NCI-H2196 treated with DMSO at 0.1 percent for 48 hours (cell line): ENCODE measurements at regions not wholly inside any gene's neighbourhood (a gene's known extent, or its start where the extent isn't known, plus 50 kb on each side); places are given as distances from the start of the nearest gene placed in this dataset.
A peak's percentile ranks its signal among the peaks of the same experiment; 100 is the strongest.

Source experiments
- DNase-seq: peaks from one replicate; lab custom pipeline; 2025; ENCODE audit not compliant: unreplicated experiment; lab: John Stamatoyannopoulos, UW

GRCh38 chr7:8932751-8933150, 499.3 kb downstream of the NXPH1 start:
- no peak for DNase-seq

DNA sequence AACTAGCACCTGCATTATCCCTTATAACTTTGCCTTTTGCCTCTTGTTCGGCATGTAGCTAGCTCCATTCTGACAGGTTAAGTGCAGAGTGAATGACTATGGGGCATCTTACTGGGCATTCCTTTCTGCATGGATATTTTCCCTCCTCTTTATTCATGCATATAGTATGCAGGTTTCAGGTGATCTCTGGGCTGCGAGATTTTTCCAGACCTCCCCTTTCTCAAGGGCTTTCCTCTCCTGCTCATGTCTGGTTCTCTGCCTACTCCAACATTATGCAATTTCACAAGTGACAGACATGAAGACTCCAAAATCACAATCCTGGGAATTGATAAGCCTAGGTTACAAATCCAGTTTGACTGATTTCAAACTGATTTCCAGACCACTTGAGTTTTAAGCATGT, 503.8 kb downstream of the NXPH1 start:
- no peak for DNase-seq

GRCh38 chr7:8938044-8938805, 504.8 kb downstream of the NXPH1 start:
- peak; percentile 55 for DNase-seq

DNA sequence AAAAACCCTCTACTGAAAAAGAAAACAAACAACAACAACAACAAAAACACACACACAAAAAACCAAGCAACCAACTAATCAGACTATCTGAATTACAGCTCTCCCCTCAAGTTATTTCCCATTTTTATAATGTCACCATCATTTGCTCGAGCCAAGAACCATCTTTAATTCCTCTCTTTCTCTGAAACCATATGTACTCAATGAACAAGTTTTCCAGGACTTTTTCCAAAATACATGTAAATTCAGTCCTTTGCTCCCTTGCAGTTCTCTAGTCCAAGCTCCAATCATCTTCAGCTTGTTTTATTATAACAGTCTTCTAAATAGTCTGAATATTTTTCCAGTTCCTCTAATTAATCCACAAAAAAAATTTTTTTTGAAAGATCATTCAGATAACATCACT, 506.0 kb downstream of the NXPH1 start:
- DNase-seq: no peak

GRCh38 chr7:8963722-8964121, 530.3 kb downstream of the NXPH1 start:
- DNase-seq: no peak

GRCh38 chr7:8965177-8965576, 531.8 kb downstream of the NXPH1 start:
- no peak for DNase-seq

GRCh38 chr7:8973601-8974000, 540.2 kb downstream of the NXPH1 start:
- no peak for DNase-seq

- DNase-seq: no peak
Observed at GRCh38 chr7:8975681-8976080, 542.3 kb downstream of the NXPH1 start.

- DNase-seq: no peak
Observed at GRCh38 chr7:8982338-8982992, 549.1 kb downstream of the NXPH1 start.

DNA sequence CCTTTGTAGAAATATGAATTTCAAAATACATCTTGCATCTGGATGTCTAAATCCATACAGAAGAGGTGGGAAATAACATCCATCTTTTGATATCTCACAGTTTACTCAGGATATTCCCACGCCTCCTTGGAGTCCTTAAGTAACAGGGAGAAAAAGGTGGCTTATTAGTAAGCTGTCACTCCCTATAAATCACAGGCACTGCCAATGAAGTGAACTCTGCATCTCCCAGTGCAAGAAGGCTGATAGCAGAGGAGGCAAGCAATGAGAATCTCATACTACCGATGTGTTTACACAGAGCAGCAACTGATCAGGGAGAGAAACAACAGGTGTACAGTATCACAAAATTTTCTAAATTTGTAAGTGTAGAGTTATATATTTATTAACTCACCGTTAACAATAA, 551.8 kb downstream of the NXPH1 start:
- DNase-seq: no peak

GRCh38 chr7:8988267-8988666, 554.9 kb downstream of the NXPH1 start:
- no peak for DNase-seq

GRCh38 chr7:8991159-8991558, 557.8 kb downstream of the NXPH1 start:
- DNase-seq: no peak

DNA sequence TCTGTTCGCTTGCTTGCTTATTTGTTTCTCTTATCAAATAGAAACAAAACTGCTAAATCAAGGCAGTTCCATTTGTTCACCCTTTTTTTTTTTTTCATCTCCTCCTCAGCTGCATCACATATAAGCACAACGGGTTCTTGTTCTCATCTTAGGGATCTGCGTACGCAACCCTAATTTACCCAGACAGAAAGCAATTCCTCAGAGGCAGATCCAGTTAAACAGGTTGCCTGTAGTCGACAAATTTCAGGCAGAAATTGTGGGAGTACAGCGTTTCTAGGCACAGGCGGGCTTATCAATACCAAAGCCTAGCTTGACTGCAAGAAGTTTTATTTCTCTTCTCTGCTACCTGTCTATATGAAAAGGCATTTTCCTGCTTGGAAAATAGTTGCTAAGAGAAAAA, 565.4 kb downstream of the NXPH1 start:
- no peak for DNase-seq

DNA sequence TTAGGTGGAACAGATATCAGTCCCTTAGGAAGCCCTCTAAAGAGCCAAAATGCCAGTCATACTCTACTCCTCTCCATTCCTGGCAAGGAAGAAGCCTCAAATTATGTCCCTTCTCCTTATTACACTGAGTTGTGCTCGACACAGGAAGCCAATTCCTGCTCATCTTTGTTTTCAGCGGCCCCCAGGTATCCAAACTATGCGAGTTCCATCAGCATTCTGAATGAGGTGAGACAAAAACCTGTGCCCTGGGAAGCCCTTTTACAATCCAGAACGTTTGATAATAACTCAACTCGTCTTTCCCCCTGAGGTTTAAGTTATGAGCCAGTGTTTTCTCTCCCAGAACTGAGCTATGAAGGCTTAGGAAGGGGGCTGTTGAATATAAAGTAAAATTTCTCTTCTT, 580.5 kb downstream of the NXPH1 start:
- DNase-seq: no peak

DNA sequence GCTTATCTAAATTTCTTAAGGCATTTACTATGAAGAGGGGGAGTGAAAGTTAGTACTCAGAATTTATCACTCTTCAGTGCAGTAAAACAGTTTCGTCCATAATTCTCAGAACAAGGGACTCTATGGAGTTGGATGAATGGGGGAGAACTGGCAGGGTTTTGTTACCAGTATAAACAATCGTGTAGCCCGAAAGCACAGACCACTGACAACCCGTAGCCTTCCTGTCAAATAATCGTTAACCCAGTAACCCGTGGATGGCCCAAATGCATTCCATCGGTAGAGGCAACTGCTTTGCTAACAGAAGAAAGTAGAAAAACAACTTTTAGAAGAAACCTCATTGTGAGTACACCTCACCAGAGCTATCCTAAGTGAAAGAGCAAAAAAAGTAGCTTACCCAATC, 583.9 kb downstream of the NXPH1 start:
- no peak for DNase-seq

GRCh38 chr7:9022456-9022855, 589.0 kb downstream of the NXPH1 start:
- DNase-seq: no peak

- DNase-seq: no peak
Observed at GRCh38 chr7:9023675-9024294, 590.4 kb downstream of the NXPH1 start.

GRCh38 chr7:9026121-9026520, 592.7 kb downstream of the NXPH1 start:
- DNase-seq: no peak

- no peak for DNase-seq
Observed at GRCh38 chr7:9028012-9028411, 594.6 kb downstream of the NXPH1 start.

- DNase-seq: no peak
Observed at GRCh38 chr7:9029681-9030530, 596.5 kb downstream of the NXPH1 start.

DNA sequence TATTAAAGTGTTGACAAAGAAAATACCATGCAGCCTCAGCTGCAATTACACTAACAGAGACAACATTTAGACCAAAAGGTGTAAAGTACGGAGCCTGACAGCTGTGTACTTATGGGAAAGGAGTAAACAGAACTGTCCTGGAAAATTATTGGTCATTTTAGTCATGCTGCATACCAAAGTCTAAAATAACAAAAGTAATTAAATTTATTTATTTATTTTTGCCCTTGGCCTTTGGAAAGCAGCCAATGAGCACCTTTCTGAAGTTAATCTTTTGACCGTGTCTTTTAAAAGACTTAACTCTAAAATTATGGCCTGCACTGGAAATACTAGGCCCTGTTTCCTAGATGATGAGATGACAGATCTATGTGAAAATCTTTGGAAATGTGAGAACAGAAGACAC, 597.6 kb downstream of the NXPH1 start:
- no peak for DNase-seq
